Trophoblast cell (in vitro differentiated cells and primary cell): ENCODE measurements at regions not wholly inside any gene's neighbourhood (a gene's known extent, or its start where the extent isn't known, plus 50 kb on each side); places are given as distances from the start of the nearest gene placed in this dataset.

Source experiments
- DNase-seq, 2 donors: peaks; one replicate each; pipeline ENCODE4 v3.0.0-alpha.2; 2016
- H2AFZ ChIP-seq: 2 replicates; pipeline ENCODE4 v1.6.1; 2013; ENCODE audit warnings: low read length, moderate library complexity, mild to moderate bottlenecking; ENCODE audit not compliant: insufficient read depth, poor library complexity
- H2AK5ac ChIP-seq: 2 replicates; pipeline ENCODE4 v1.6.1; 2013; ENCODE audit warnings: mild to moderate bottlenecking, low read length
- H2BK120ac ChIP-seq: 2 replicates; pipeline ENCODE4 v1.6.1; 2013; ENCODE audit warnings: low read length, mild to moderate bottlenecking, moderate library complexity; ENCODE audit not compliant: insufficient read depth, poor library complexity
- H2BK12ac ChIP-seq: 2 replicates; pipeline ENCODE4 v1.6.1; 2013; ENCODE audit warnings: mild to moderate bottlenecking, low read length, moderate library complexity
- H2BK5ac ChIP-seq: 2 replicates; pipeline ENCODE4 v1.6.1; 2013; ENCODE audit warnings: low read length, low read depth, moderate library complexity, mild to moderate bottlenecking; ENCODE audit not compliant: poor library complexity
- H3K14ac ChIP-seq: 2 replicates; pipeline ENCODE4 v1.6.1; 2013; ENCODE audit warnings: mild to moderate bottlenecking, low read length
- H3K18ac ChIP-seq: 2 replicates; pipeline ENCODE4 v1.6.1; 2013; ENCODE audit warnings: mild to moderate bottlenecking, low read length
- H3K23ac ChIP-seq: 2 replicates; pipeline ENCODE4 v1.6.1; 2013; ENCODE audit warnings: low read length
- H3K27ac ChIP-seq: 2 replicates; pipeline ENCODE4 v1.5.1; 2013; ENCODE audit warnings: low read depth, mild to moderate bottlenecking, inconsistent platforms, low read length, moderate library complexity
- H3K27me3 ChIP-seq: 2 replicates; pipeline ENCODE4 v1.6.1; 2013; ENCODE audit warnings: inconsistent platforms, mild to moderate bottlenecking, low read length, moderate library complexity; ENCODE audit not compliant: insufficient read depth
- H3K36me3 ChIP-seq, 2 experiments: 1 replicate in 1 of 2; 2 replicates in 1 of 2; pipeline ENCODE4 v1.6.1; 2013; ENCODE audit warnings: low read length in 2 of 2, mild to moderate bottlenecking in 2 of 2, moderate library complexity in 1 of 2; ENCODE audit not compliant: insufficient read depth in 2 of 2, control insufficient read depth in 1 of 2
- H3K4ac ChIP-seq: 2 replicates; pipeline ENCODE4 v1.6.1; 2013; ENCODE audit warnings: low read depth, mild to moderate bottlenecking, low read length, moderate library complexity
- H3K4me1 ChIP-seq, 2 experiments: 1 replicate in 1 of 2; 2 replicates in 1 of 2; pipeline ENCODE4 v1.6.1; 2013; ENCODE audit warnings: low read length in 2 of 2, mild to moderate bottlenecking in 2 of 2, moderate library complexity in 1 of 2; ENCODE audit not compliant: insufficient read depth in 2 of 2, control insufficient read depth in 1 of 2
- H3K4me2 ChIP-seq: 2 replicates; pipeline ENCODE4 v1.6.1; 2013; ENCODE audit warnings: inconsistent platforms, mild to moderate bottlenecking, low read length, moderate library complexity
- H3K4me3 ChIP-seq: 2 replicates; pipeline ENCODE4 v1.5.1; 2013; ENCODE audit warnings: mild to moderate bottlenecking, low read depth, low read length, inconsistent platforms
- H3K79me1 ChIP-seq: one replicate; pipeline ENCODE4 v1.6.1; 2013; ENCODE audit warnings: low read length
- H3K79me2 ChIP-seq: 2 replicates; pipeline ENCODE4 v1.6.1; 2013; ENCODE audit warnings: low read length, mild to moderate bottlenecking; ENCODE audit not compliant: control insufficient read depth, insufficient read depth, poor library complexity
- H3K9ac ChIP-seq: 2 replicates; pipeline ENCODE4 v1.6.1; 2013; ENCODE audit warnings: mild to moderate bottlenecking, low read length
- H3K9me3 ChIP-seq: 2 replicates; pipeline ENCODE4 v1.6.1; 2013; ENCODE audit warnings: low read depth, mild to moderate bottlenecking, control low read depth, inconsistent platforms, low read length; ENCODE audit not compliant: insufficient read depth
- H4K12ac ChIP-seq: 2 replicates; pipeline ENCODE4 v1.6.1; 2013; ENCODE audit warnings: low read depth, mild to moderate bottlenecking, low read length, moderate library complexity
- H4K8ac ChIP-seq: 2 replicates; pipeline ENCODE4 v1.6.1; 2013; ENCODE audit warnings: low read depth, mild to moderate bottlenecking, low read length, moderate library complexity
- H4K91ac ChIP-seq: one replicate; pipeline ENCODE4 v1.6.1; 2013; ENCODE audit warnings: low read depth, mild to moderate bottlenecking, low read length, moderate library complexity
- WGBS: extraction: QIAGEN DNeasy Blood & Tissue Kit; methylation state at CpG from one replicate; pipeline ENCODE4 v1.1.7; 2013; ENCODE audit warnings: missing lambda C conversion rate; ENCODE audit not compliant: insufficient read length, insufficient coverage; ENCODE audit errors: extremely low coverage; 5-methylcytosine and 5-hydroxymethylcytosine counted together

DNA sequence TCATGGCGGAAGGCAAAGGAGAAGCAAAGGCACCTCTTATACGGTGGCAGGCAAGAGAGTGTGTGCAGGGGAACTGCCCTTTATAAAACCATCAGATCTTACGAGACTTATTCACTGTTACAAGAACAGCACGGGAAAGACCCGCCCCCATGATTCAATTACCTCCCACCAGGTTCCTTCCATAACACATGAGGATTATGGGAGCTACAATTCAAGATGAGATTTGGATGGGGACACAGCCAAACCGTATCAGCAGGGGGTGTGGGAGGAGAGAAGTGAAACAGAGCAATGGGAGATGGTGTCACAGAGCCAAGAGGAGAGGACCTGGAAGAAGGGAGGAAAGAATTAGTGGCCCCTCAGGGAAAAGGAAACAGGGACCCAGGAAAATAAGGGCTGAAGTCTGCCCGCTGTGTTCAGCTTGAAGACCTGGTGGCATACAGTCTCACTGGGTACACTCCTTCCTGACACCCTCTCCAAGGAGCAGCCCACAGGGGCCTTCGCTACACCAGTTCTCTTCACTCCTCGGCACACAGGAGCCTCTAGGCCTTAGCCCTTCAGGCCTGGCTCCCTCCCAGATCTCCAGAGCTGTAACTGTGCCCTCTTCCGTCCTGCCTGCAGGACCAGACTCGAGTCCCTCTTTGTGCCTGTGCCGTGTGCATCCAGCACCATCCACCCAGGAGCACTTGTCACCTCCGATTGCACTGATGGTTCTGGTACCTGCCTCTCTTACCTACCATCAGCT, 262.1 kb downstream of the EIPR1 start:
- Histone ChIP-seq H2AK5ac (no peak overlapping the region), H2BK120ac (no peak overlapping the region), H3K4me3 (no peak overlapping the region), H3K23ac (no peak overlapping the region), H3K79me2 (no peaks in the 10 kb centered on the region), H3K27me3 (no peaks in the 10 kb centered on the region), H3K4me2 (no peak overlapping the region), H3K27ac (no peak overlapping the region), H3K36me3 (no peaks in the 10 kb centered on the region), H3K9ac (no peak overlapping the region), H3K14ac (no peak overlapping the region), H4K12ac (no peak overlapping the region), H3K18ac (no peak overlapping the region), H2BK12ac (no peak overlapping the region), H3K4ac (no peak overlapping the region), H3K9me3 (peaks cover 7% of the 10 kb centered on the region), H2AFZ (no peak overlapping the region), H3K4me1 (no peaks in the 10 kb centered on the region), H3K79me1 (no peaks in the 10 kb centered on the region), H4K8ac (no peak overlapping the region), H4K91ac (no peak overlapping the region), H2BK5ac (no peak overlapping the region)
- no peak for DNase-seq
- no CpG with 5 or more reads among the region's 13 CpGs for WGBS

GRCh38 chr2:3114406-3115185, 263.0 kb downstream of the EIPR1 start:
- H3K79me1 ChIP-seq: no peaks in the 10 kb centered on the region
- H3K9ac ChIP-seq: no peak overlapping the region
- no peak overlapping the region for H2AK5ac ChIP-seq
- no peak overlapping the region for H3K14ac ChIP-seq
- no peak for DNase-seq
- peaks cover 10% of the 10 kb centered on the region for H3K9me3 ChIP-seq
- no peak overlapping the region for H4K8ac ChIP-seq
- H3K4me1 ChIP-seq: no peaks in the 10 kb centered on the region
- no peak overlapping the region for H2BK12ac ChIP-seq
- H2BK5ac ChIP-seq: no peak overlapping the region
- H3K23ac ChIP-seq: no peak overlapping the region
- no peak overlapping the region for H2AFZ ChIP-seq
- H3K4me3 ChIP-seq: no peak overlapping the region
- H3K79me2 ChIP-seq: no peaks in the 10 kb centered on the region
- no peak overlapping the region for H4K91ac ChIP-seq
- no peak overlapping the region for H3K4ac ChIP-seq
- no peak overlapping the region for H2BK120ac ChIP-seq
- no peak overlapping the region for H3K18ac ChIP-seq
- no peaks in the 10 kb centered on the region for H3K36me3 ChIP-seq
- H3K27ac ChIP-seq: no peak overlapping the region
- H4K12ac ChIP-seq: no peak overlapping the region
- no peaks in the 10 kb centered on the region for H3K27me3 ChIP-seq
- WGBS: no CpG with 5 or more reads among the region's 26 CpGs
- no peak overlapping the region for H3K4me2 ChIP-seq

DNA sequence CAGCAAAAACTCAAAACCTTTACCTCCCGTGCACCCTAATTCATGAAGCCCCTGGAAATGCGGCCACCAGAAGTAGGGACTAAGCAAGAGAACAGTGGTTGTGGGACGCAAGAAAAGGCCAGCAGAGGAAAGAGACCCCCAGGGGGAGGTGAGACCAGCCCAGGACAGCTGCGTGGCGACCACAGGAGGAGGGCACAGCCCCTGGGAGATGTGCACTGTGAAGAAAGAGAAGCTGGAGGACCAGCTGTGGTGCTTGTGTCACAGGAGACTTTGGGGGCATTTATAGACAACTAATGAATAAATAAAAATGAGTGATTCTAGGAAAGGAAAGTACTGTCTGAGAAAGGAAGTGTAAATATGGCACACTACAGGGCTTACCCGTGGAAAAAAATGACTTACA, 263.8 kb downstream of the EIPR1 start:
- H3K9ac ChIP-seq: no peak overlapping the region

DNA sequence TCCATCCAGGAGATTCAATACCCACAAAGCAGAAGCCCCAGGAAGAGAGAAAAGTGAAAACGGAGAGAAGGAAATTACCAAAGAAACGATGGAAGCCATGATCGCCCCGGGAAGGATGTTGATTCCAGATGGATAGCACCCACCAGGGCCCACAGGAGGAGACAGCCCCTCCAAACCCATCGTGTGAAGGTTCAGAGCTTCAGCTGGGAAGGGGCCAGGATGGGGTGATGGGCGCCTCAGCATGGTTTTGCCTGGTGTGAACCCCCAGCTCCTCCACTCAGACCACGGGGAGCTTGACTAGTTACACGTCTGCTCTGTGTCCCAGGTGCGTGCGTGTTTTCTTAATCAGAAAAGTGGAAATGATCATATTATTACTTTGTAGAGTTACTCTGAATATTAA, 264.5 kb downstream of the EIPR1 start:
- H3K4me1 ChIP-seq: no peaks in the 10 kb centered on the region
- no peak overlapping the region for H4K8ac ChIP-seq
- H2AFZ ChIP-seq: no peak overlapping the region
- no peaks in the 10 kb centered on the region for H3K36me3 ChIP-seq
- no peak overlapping the region for H3K14ac ChIP-seq
- no peak overlapping the region for H3K9ac ChIP-seq
- H3K9me3 ChIP-seq: peaks cover 10% of the 10 kb centered on the region
- H3K23ac ChIP-seq: no peak overlapping the region
- H3K27ac ChIP-seq: no peak overlapping the region
- no peak overlapping the region for H3K4me3 ChIP-seq
- no peak overlapping the region for H2AK5ac ChIP-seq
- H4K91ac ChIP-seq: no peak overlapping the region
- no peak overlapping the region for H3K4ac ChIP-seq
- no peak overlapping the region for H4K12ac ChIP-seq
- no peak overlapping the region for H3K18ac ChIP-seq
- no peak overlapping the region for H2BK12ac ChIP-seq
- no peaks in the 10 kb centered on the region for H3K27me3 ChIP-seq
- H2BK120ac ChIP-seq: no peak overlapping the region
- H3K79me2 ChIP-seq: no peaks in the 10 kb centered on the region
- H3K4me2 ChIP-seq: no peak overlapping the region
- WGBS: no CpG with 5 or more reads among the region's 10 CpGs
- no peak overlapping the region for H2BK5ac ChIP-seq
- no peaks in the 10 kb centered on the region for H3K79me1 ChIP-seq
- no peak for DNase-seq

More for the DNA sequence above, 263.8 kb downstream of the EIPR1 start:
- no peak overlapping the region for H4K91ac ChIP-seq
- whole genome bisulfite sequencing: no CpG with 5 or more reads among the region's 6 CpGs
- no peak overlapping the region for H3K18ac ChIP-seq
- no peaks in the 10 kb centered on the region for H3K79me2 ChIP-seq
- H3K36me3 ChIP-seq: no peaks in the 10 kb centered on the region
- H4K12ac ChIP-seq: no peak overlapping the region
- H3K79me1 ChIP-seq: no peaks in the 10 kb centered on the region
- H4K8ac ChIP-seq: no peak overlapping the region
- no peaks in the 10 kb centered on the region for H3K27me3 ChIP-seq
- DNase-seq: no peak
- no peaks in the 10 kb centered on the region for H3K4me1 ChIP-seq
- H3K4ac ChIP-seq: no peak overlapping the region
- H2BK12ac ChIP-seq: no peak overlapping the region
- H2BK5ac ChIP-seq: no peak overlapping the region
- no peak overlapping the region for H3K4me2 ChIP-seq
- H3K27ac ChIP-seq: no peak overlapping the region
- H2AFZ ChIP-seq: no peak overlapping the region
- no peak overlapping the region for H2BK120ac ChIP-seq
- no peak overlapping the region for H2AK5ac ChIP-seq
- H3K4me3 ChIP-seq: no peak overlapping the region
- peaks cover 10% of the 10 kb centered on the region for H3K9me3 ChIP-seq
- H3K23ac ChIP-seq: no peak overlapping the region
- no peak overlapping the region for H3K14ac ChIP-seq
